IMR-90 (cell line): ENCODE measurements at regions not wholly inside any gene's neighbourhood (a gene's known extent, or its start where the extent isn't known, plus 50 kb on each side); places are given as distances from the start of the nearest gene placed in this dataset.

ENCODE experiments used
- ATAC-seq: fragments of 200-7000 bp; cut with Tn5 transposase; 2 replicates; pipeline ENCODE4 v1.9.1; 2020; ENCODE audit warnings: low read depth, mild to moderate bottlenecking, moderate library complexity
- BruUV-seq: library from RNA; stranded (reverse); fragments of 400-500 nt; replicated peaks from 2 replicates; lab custom pipeline; 2021; lab: Mats Ljungman, UMichigan
- CTCF ChIA-PET: fragments of 300-600 bp; formaldehyde crosslinking; extraction: SDS; loops from one replicate; lab custom pipeline; 2021; ENCODE audit warnings: antibody characterized with exemption; lab: Yijun Ruan, JAX
- POLR2A ChIA-PET: fragments of 300-600 bp; sonication (Branson Sonifier 250); formaldehyde crosslinking; loops from one replicate; lab custom pipeline; 2022; ENCODE audit warnings: antibody characterized with exemption; ENCODE audit not compliant: unreplicated experiment; lab: Charles Lee
- DNase-seq: peaks from one replicate; pipeline ENCODE4 v3.0.0; 2013
- H2AFZ ChIP-seq: replicated peaks from 2 replicates; pipeline ENCODE3; 2013; ENCODE audit warnings: low read length, mild to moderate bottlenecking; ENCODE audit not compliant: poor library complexity
- H2AK5ac ChIP-seq: 2 replicates; pipeline ENCODE4 v1.6.1; 2013; ENCODE audit warnings: low read depth, low read length, inconsistent platforms
- H2AK9ac ChIP-seq: replicated peaks from 2 replicates; pipeline ENCODE3; 2013; ENCODE audit warnings: mild to moderate bottlenecking, low read depth, low read length, moderate library complexity; ENCODE audit not compliant: poor library complexity
- H2BK120ac ChIP-seq: 2 replicates; pipeline ENCODE4 v1.6.1; 2013; ENCODE audit warnings: low read depth, low read length, inconsistent platforms
- H2BK15ac ChIP-seq: 3 replicates; pipeline ENCODE4 v1.6.1; 2013; ENCODE audit warnings: low read depth, low read length, inconsistent platforms
- H2BK20ac ChIP-seq: 2 replicates; pipeline ENCODE4 v1.6.1; 2013; ENCODE audit warnings: low read depth, mild to moderate bottlenecking, inconsistent platforms, low read length, moderate library complexity
- H2BK5ac ChIP-seq: 2 replicates; pipeline ENCODE4 v1.6.1; 2013; ENCODE audit warnings: mild to moderate bottlenecking, low read depth, low read length, inconsistent platforms; ENCODE audit not compliant: poor library complexity, severe bottlenecking
- H3K14ac ChIP-seq: replicated peaks from 2 replicates; pipeline ENCODE4 v1.6.1; 2013; ENCODE audit warnings: low read depth, low read length, inconsistent platforms
- H3K18ac ChIP-seq: 2 replicates; pipeline ENCODE4 v1.6.1; 2013; ENCODE audit warnings: low read depth, low read length, control low read depth
- H3K23ac ChIP-seq: 2 replicates; pipeline ENCODE4 v1.6.1; 2013; ENCODE audit warnings: low read depth, low read length, inconsistent platforms
- H3K27ac ChIP-seq: 2 replicates; pipeline ENCODE4 v1.5.1; 2013; ENCODE audit warnings: mild to moderate bottlenecking, control low read depth, low read length; ENCODE audit not compliant: insufficient read depth
- H3K27me3 ChIP-seq: 2 replicates; pipeline ENCODE4 v1.6.1; 2013; ENCODE audit warnings: low read length; ENCODE audit not compliant: control insufficient read depth, insufficient read depth
- H3K36me3 ChIP-seq: 2 replicates; pipeline ENCODE4 v1.6.1; 2013; ENCODE audit warnings: low read length, mixed read lengths; ENCODE audit not compliant: control insufficient read depth, insufficient read depth
- H3K4ac ChIP-seq: 2 replicates; pipeline ENCODE4 v1.6.1; 2013; ENCODE audit warnings: low read depth, low read length, inconsistent platforms
- H3K4me1 ChIP-seq: 2 replicates; pipeline ENCODE4 v1.6.1; 2013; ENCODE audit warnings: low read length, mixed read lengths; ENCODE audit not compliant: control insufficient read depth, insufficient read depth
- H3K4me2 ChIP-seq: 2 replicates; pipeline ENCODE4 v1.6.1; 2013; ENCODE audit warnings: low read depth, mild to moderate bottlenecking, control low read depth, low read length, moderate library complexity
- H3K4me3 ChIP-seq: 2 replicates; pipeline ENCODE4 v1.5.1; 2013; ENCODE audit warnings: low read depth, mild to moderate bottlenecking, control low read depth, low read length, moderate library complexity; ENCODE audit not compliant: insufficient read depth
- H3K56ac ChIP-seq: 2 replicates; pipeline ENCODE4 v1.6.1; 2013; ENCODE audit warnings: low read length, inconsistent platforms; ENCODE audit not compliant: insufficient read depth; ENCODE audit errors: extremely low read depth
- H3K79me1 ChIP-seq, 2 experiments: 2 replicates each; pipeline ENCODE4 v1.6.1; 2013; ENCODE audit warnings: low read length in 2 of 2, inconsistent platforms in 1 of 2, low read depth in 1 of 2
- H3K9ac ChIP-seq: 2 replicates; pipeline ENCODE4 v1.6.1; 2013; ENCODE audit warnings: low read depth, low read length, control low read depth
- H3K9me1 ChIP-seq: 2 replicates; pipeline ENCODE4 v1.6.1; 2013; ENCODE audit warnings: low read length, inconsistent platforms; ENCODE audit not compliant: insufficient read depth
- H3K9me3 ChIP-seq: 2 replicates; pipeline ENCODE4 v1.6.1; 2013; ENCODE audit warnings: low read length; ENCODE audit not compliant: control insufficient read depth, insufficient read depth
- H4K20me1 ChIP-seq: 2 replicates; pipeline ENCODE4 v1.6.1; 2013; ENCODE audit warnings: low read length, inconsistent platforms; ENCODE audit not compliant: insufficient read depth
- H4K5ac ChIP-seq: 2 replicates; pipeline ENCODE4 v1.6.1; 2013; ENCODE audit warnings: mild to moderate bottlenecking, low read depth, low read length, control low read depth
- H4K8ac ChIP-seq, 2 experiments: 2 replicates each; pipeline ENCODE4 v1.6.1; 2013; ENCODE audit warnings: low read depth in 2 of 2, low read length in 2 of 2, control low read depth in 1 of 2, inconsistent platforms in 1 of 2
- H4K91ac ChIP-seq: 2 replicates; pipeline ENCODE4 v1.6.1; 2013; ENCODE audit warnings: low read depth, low read length, inconsistent platforms; ENCODE audit not compliant: insufficient read depth
- BHLHE40 ChIP-seq: fragments of 150-350 bp; IDR thresholded peaks from 2 replicates; pipeline ENCODE4 v1.6.1; 2016; ENCODE audit warnings: mild to moderate bottlenecking, low read depth, low read length
- MAFK ChIP-seq: IDR thresholded peaks from 2 replicates; pipeline ENCODE4 v1.6.1; 2012; ENCODE audit warnings: low read depth, low read length, improper control_type of control experiment
- MAZ ChIP-seq: IDR thresholded peaks from 2 replicates; pipeline ENCODE4 v1.6.1; 2012; ENCODE audit warnings: low read depth, mild to moderate bottlenecking, low read length, improper control_type of control experiment, moderate library complexity, borderline replicate concordance
- NFE2L2 ChIP-seq: fragments of 150-350 bp; IDR thresholded peaks from 2 replicates; pipeline ENCODE4 v1.6.1; 2016; ENCODE audit warnings: low read depth, mild to moderate bottlenecking, low read length
- RAD21 ChIP-seq: IDR thresholded peaks from 2 replicates; pipeline ENCODE4 v1.6.1; 2012; ENCODE audit warnings: low read length, improper control_type of control experiment
- RCOR1 ChIP-seq: IDR thresholded peaks from 2 replicates; pipeline ENCODE4 v1.6.1; 2012; ENCODE audit warnings: mild to moderate bottlenecking, low read length, improper control_type of control experiment; ENCODE audit not compliant: insufficient replicate concordance
- WGBS, 2 experiments: methylation state at CpG; one replicate each; pipeline versions ENCODE4 v1.1.5 to v1.1.7; 2013; ENCODE audit warnings: missing lambda C conversion rate in 2 of 2; ENCODE audit not compliant: insufficient read length in 1 of 2; ENCODE audit errors: extremely low coverage in 2 of 2; 5-methylcytosine and 5-hydroxymethylcytosine counted together
- dilution Hi-C: fragments of 300-500 bp; cut with HindIII; formaldehyde crosslinking; loops from one replicate; pipeline ENCODE4 v1.14.3; 2018; ENCODE audit warnings: low sequenced_read_pairs; ENCODE audit not compliant: unreplicated experiment
- in situ Hi-C: fragments of 300-500 bp; cut with MboI; formaldehyde crosslinking; loops from 3 replicates; pipeline ENCODE4 v1.14.3; 2019; ENCODE audit warnings: low sequenced_read_pairs, inconsistent platforms, mixed read lengths
- intact Hi-C: fragments of 100-400 bp; cut with micrococcal nuclease; formaldehyde crosslinking; loops from 2 replicates; pipeline ENCODE4 v1.10.0; 2022

DNA sequence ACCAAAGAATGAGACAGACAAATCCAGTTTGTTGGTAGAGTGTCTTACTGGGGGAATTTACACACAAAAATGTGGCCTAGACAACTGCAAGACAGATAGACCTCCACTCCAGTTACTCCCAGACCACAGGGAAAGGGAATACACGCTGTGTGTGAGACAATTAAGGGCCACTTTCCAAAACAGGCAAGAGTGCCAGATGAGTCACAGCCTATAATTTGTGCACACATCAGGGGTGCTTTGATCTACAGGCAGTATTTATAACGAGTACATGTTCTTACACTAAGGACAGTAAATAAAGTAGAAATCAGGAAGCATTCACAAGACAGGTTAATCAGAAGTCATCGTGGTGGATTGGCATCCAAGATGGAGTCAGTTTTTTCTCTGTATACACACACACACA, 114.8 kb downstream of the ZNF622 start:
- ChIA-PET CTCF (no interaction called here), POLR2A (no interaction called here)
- H3K4ac ChIP-seq: no peak overlapping the region
- no peaks in the 10 kb centered on the region for H3K9me3 ChIP-seq
- dilution Hi-C loops: no loop called here
- no peak overlapping the region for H2BK20ac ChIP-seq
- H3K9ac ChIP-seq: no peak overlapping the region
- H3K9me1 ChIP-seq: no peaks in the 10 kb centered on the region
- no CpG with 5 or more reads among the region's 3 CpGs for WGBS, 2 experiments
- H2BK120ac ChIP-seq: no peak overlapping the region
- H2BK5ac ChIP-seq: no peak overlapping the region
- no peaks in the 10 kb centered on the region for H4K20me1 ChIP-seq
- no peak overlapping the region for H3K4me2 ChIP-seq
- H3K4me3 ChIP-seq: no peak overlapping the region
- no peak overlapping the region for H2BK15ac ChIP-seq
- no peaks in the 10 kb centered on the region for H3K27me3 ChIP-seq
- no peak overlapping the region for H3K27ac ChIP-seq
- no peak overlapping the region for H3K14ac ChIP-seq
- in situ Hi-C loops: no loop called here
- no peak overlapping the region for H3K18ac ChIP-seq
- H3K79me1 ChIP-seq: no peaks in the 10 kb centered on the region
- no peak overlapping the region for H3K23ac ChIP-seq
- H4K8ac ChIP-seq: no peak overlapping the region
- H2AFZ ChIP-seq: no peak overlapping the region
- no peaks in the 10 kb centered on the region for H3K36me3 ChIP-seq
- H4K91ac ChIP-seq: no peak overlapping the region
- no peak overlapping the region for H2AK5ac ChIP-seq
- no peaks in the 10 kb centered on the region for H3K4me1 ChIP-seq
- no peak for TF ChIP-seq BHLHE40
- TF ChIP-seq MAFK: no peak
- no peak for TF ChIP-seq NFE2L2
- TF ChIP-seq MAZ: no peak
- TF ChIP-seq RCOR1: no peak
- TF ChIP-seq RAD21: no peak
- DNase-seq (no peak), ATAC-seq (no peak)
- no TSS peak for BruUV-seq
- no peak overlapping the region for H3K56ac ChIP-seq
- no peak overlapping the region for H4K5ac ChIP-seq
- intact Hi-C loops: no loop called here
- H2AK9ac ChIP-seq: no peak overlapping the region
